ENCODE measurements at regions not wholly inside any gene's neighbourhood (a gene's known extent, or its start where the extent isn't known, plus 50 kb on each side); places are given as distances from the start of the nearest gene placed in this dataset.
"Not testable (repeated sequence)": the region's sequence is repeated elsewhere in the genome, so short reads cannot be mapped to it uniquely, and the experiment has no call there.

DNA sequence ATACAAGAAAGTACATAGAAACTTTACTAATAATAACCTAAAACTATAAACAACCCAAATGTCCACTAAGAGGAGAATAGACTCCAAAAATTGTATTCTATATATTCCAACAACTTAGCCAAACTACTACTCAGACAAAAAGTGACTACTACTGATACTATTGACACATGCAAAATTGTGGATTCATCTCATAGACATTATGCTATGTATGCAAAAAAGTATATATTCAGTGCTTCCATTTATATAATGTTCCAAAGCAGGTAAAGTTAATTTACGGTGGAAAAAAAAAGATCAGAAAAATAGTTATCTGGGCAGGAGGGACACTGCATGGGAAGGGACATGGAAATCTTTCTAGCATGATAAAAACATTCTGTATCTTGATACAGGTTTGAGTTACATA, 62.0 kb upstream of the SRD5A2 start:
- FAIRE-seq: no peak

DNA sequence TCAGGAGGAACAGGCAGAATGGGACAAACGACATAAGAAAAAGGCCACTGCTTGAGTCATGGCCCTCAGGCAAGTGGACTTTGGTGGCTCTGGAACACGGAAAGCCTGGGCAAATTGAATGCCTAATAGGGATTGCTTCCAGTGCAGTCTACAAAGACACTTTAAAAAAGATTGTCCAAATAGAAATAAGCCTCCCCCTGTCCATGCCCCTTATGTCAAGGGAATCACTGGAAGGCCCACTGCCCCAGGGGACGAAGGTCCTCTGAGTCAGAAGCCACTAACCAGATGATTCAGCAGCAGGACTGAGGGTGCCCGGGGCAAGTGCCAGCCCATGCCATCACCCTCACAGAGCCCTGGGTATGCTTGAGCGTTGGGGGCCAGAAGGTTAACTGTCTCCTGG, 51.5 kb upstream of the SRD5A2 start:
- not testable (repeated sequence) for DNase-seq (ENCODE audit: insufficient read length, low spot score); FAIRE-seq

More for the DNA sequence above, 62.0 kb upstream of the SRD5A2 start:
- TF ChIP-seq POU2F2 (IDR thresholded peaks at IDR 0.05; ENCODE audit: low read depth, low read length) (no peak), PAX5 (IDR thresholded peaks at IDR 0.05; ENCODE audit: insufficient read depth, low read length, severe bottlenecking) (no peak), TAF1 (IDR thresholded peaks at IDR 0.05; ENCODE audit: low read depth, low read length) (no peak), SPI1 (IDR thresholded peaks at IDR 0.05; ENCODE audit: low read depth, low read length) (no peak), POLR2A (IDR thresholded peaks at IDR 0.05; ENCODE audit: low read depth, low read length) (no peak), POLR2AphosphoS5 (IDR thresholded peaks at IDR 0.05; ENCODE audit: low read depth, low read length) (no peak)
- DNase-seq (ENCODE audit: insufficient read length, low spot score): no peak

Measured in GM12891 (cell line).